A549 (cell line): ENCODE measurements at regions not wholly inside any gene's neighbourhood (a gene's known extent, or its start where the extent isn't known, plus 50 kb on each side); places are given as distances from the start of the nearest gene placed in this dataset.

Experiments used
- ATAC-seq, 2 experiments: fragments of 200-7000 bp in 1 of 2; fragments of >200 bp in 1 of 2; cut with Nextera tagmentation in 1 of 2; cut with Tn5 transposase in 1 of 2; 3 replicates each; pipeline versions ENCODE4 v1.8.0 to v1.9.1; 2018 to 2020; ENCODE audit warnings: mild to moderate bottlenecking in 1 of 2, moderate library complexity in 1 of 2
- CTCF ChIA-PET: fragments of 300-600 bp; sonication (Branson Sonifier 250); formaldehyde crosslinking; extraction: SDS; loops from one replicate; lab custom pipeline; 2021; ENCODE audit warnings: antibody characterized with exemption, inconsistent platforms; lab: Yijun Ruan, JAX
- POLR2A ChIA-PET: fragments of 350-600 bp; formaldehyde crosslinking; extraction: SDS; loops from one replicate; lab custom pipeline; 2021; ENCODE audit warnings: antibody characterized with exemption, inconsistent platforms; lab: Yijun Ruan, JAX
- DNase-seq, 2 experiments: peaks; one replicate each; pipeline versions ENCODE4 v3.0.0 to v3.0.0-alpha.2; 2011 to 2016; ENCODE audit warnings: low read depth in 1 of 2, low spot score in 1 of 2
- FAIRE-seq: peaks from 2 replicates; lab custom pipeline; 2011; peaks lifted over from hg19 to GRCh38; lab: Jason Lieb, UNC
- H3K27ac ChIP-seq, 2 experiments: fragments of >200 bp; sonication (Bioruptor Twin); formaldehyde crosslinking; 3 replicates each; pipeline ENCODE4 v1.5.1; 2016 to 2017
- H3K4me1 ChIP-seq: fragments of >200 bp; sonication (Bioruptor Twin); formaldehyde crosslinking; 3 replicates; pipeline ENCODE4 v1.6.1; 2016
- H3K4me2 ChIP-seq: fragments of >200 bp; sonication (Bioruptor Twin); formaldehyde crosslinking; 3 replicates; pipeline ENCODE4 v1.6.1; 2016
- H3K4me3 ChIP-seq: fragments of >200 bp; sonication (Bioruptor Twin); formaldehyde crosslinking; 3 replicates; pipeline ENCODE4 v1.5.1; 2016
- H3K9me3 ChIP-seq: fragments of >200 bp; sonication (Bioruptor Twin); formaldehyde crosslinking; 3 replicates; pipeline ENCODE4 v1.6.1; 2016
- BCL3 ChIP-seq: fragments of >200 bp; sonication (Bioruptor Twin); formaldehyde crosslinking; IDR thresholded peaks from 3 replicates; pipeline ENCODE4 v1.6.1; 2016
- CBX8 ChIP-seq: fragments of 200-600 bp; sonication (generic); IDR thresholded peaks from 2 replicates; pipeline ENCODE4 v1.6.1; 2016
- CEBPB ChIP-seq, 2 experiments: fragments of >200 bp in 1 of 2; sonication (Bioruptor Twin) in 1 of 2; formaldehyde crosslinking in 1 of 2; IDR thresholded peaks; 2 replicates each; pipeline ENCODE4 v1.6.1; 2012 to 2016
- CHD2 ChIP-seq: fragments of 150-350 bp; IDR thresholded peaks from 2 replicates; pipeline ENCODE4 v1.6.1; 2014; ENCODE audit warnings: low read length; ENCODE audit not compliant: partially characterized antibody
- E2F6 ChIP-seq: IDR thresholded peaks from 2 replicates; pipeline ENCODE4 v1.6.1; 2012; ENCODE audit warnings: low read depth, borderline replicate concordance
- ESRRA ChIP-seq: fragments of 150-350 bp; IDR thresholded peaks from 2 replicates; pipeline ENCODE4 v1.6.1; 2014; ENCODE audit warnings: mild to moderate bottlenecking, low read length, borderline replicate concordance
- FOSL2 ChIP-seq, 2 experiments: fragments of 450-650 bp in 1 of 2; fragments of >200 bp in 1 of 2; sonication (Bioruptor Twin) in 1 of 2; formaldehyde crosslinking; IDR thresholded peaks; 2 replicates each; pipeline versions ENCODE4 v1.5.0 to v1.6.1; 2016 to 2020; ENCODE audit warnings: mild to moderate bottlenecking in 1 of 2, moderate library complexity in 1 of 2
- FOXS1 ChIP-seq: fragments of 250-450 bp; sonication (Bioruptor Pico); IDR thresholded peaks from 2 replicates; pipeline ENCODE4 v1.5.0; 2020; ENCODE audit warnings: mild to moderate bottlenecking, moderate library complexity
- HEYL ChIP-seq: fragments of 250-450 bp; sonication (Bioruptor Pico); IDR thresholded peaks from 2 replicates; pipeline ENCODE4 v1.8.0; 2021; ENCODE audit warnings: mild to moderate bottlenecking, moderate library complexity
- JUN ChIP-seq, 2 experiments: fragments of >200 bp; sonication (Bioruptor Twin); formaldehyde crosslinking; IDR thresholded peaks; 2 replicates in 1 of 2; 3 replicates in 1 of 2; pipeline ENCODE4 v1.6.1; 2016 to 2017
- JUNB ChIP-seq: fragments of >200 bp; sonication (Bioruptor Twin); formaldehyde crosslinking; IDR thresholded peaks from 2 replicates; pipeline ENCODE4 v1.6.1; 2016
- MAFK ChIP-seq: fragments of 450-650 bp; IDR thresholded peaks from 2 replicates; pipeline ENCODE4 v1.6.1; 2014; ENCODE audit not compliant: partially characterized antibody
- NFE2L2 ChIP-seq: fragments of 150-350 bp; conservative IDR thresholded peaks from 2 replicates; pipeline ENCODE4 v1.6.1; 2014; ENCODE audit warnings: low read length
- NR3C1 ChIP-seq: fragments of >200 bp; sonication (Bioruptor Twin); formaldehyde crosslinking; IDR thresholded peaks from 3 replicates; pipeline ENCODE4 v1.6.1; 2017
- PBX3 ChIP-seq: IDR thresholded peaks from 2 replicates; pipeline ENCODE4 v1.6.1; 2012
- POLR2A ChIP-seq: IDR thresholded peaks from 2 replicates; pipeline ENCODE4 v1.6.1; 2012; ENCODE audit warnings: mild to moderate bottlenecking, low read length
- RAD21 ChIP-seq, 2 experiments: fragments of >200 bp in 1 of 2; sonication (Bioruptor Twin) in 1 of 2; formaldehyde crosslinking in 1 of 2; IDR thresholded peaks in 1 of 2; conservative IDR thresholded peaks in 1 of 2; 2 replicates in 1 of 2; 3 replicates in 1 of 2; pipeline ENCODE4 v1.6.1; 2012 to 2018; ENCODE audit warnings: inconsistent platforms in 1 of 2
- RFX5 ChIP-seq: fragments of 450-650 bp; IDR thresholded peaks from 2 replicates; pipeline ENCODE4 v1.7.1; 2014; ENCODE audit warnings: antibody characterized with exemption, mild to moderate bottlenecking, moderate library complexity
- TP53 ChIP-seq: fragments of 250-450 bp; sonication (Bioruptor Pico); IDR thresholded peaks from 2 replicates; pipeline ENCODE4 v1.5.0; 2021; ENCODE audit warnings: mild to moderate bottlenecking, moderate library complexity
- ZC3H11A ChIP-seq: fragments of 450-650 bp; IDR thresholded peaks from 2 replicates; pipeline ENCODE4 v1.6.1; 2014; ENCODE audit warnings: antibody characterized with exemption, mild to moderate bottlenecking
- ZNF302 ChIP-seq: fragments of 250-450 bp; sonication (Bioruptor Pico); IDR thresholded peaks from 2 replicates; pipeline ENCODE4 v1.9.0; 2021; ENCODE audit warnings: inconsistent platforms, mild to moderate bottlenecking, moderate library complexity
- ZSCAN20 ChIP-seq: fragments of 250-450 bp; sonication (Bioruptor Pico); IDR thresholded peaks from 2 replicates; pipeline ENCODE4 v1.8.0; 2022; ENCODE audit warnings: mild to moderate bottlenecking, moderate library complexity
- WGBS: methylation state at CpG from one replicate; pipeline ENCODE4 v1.1.6; 2017; ENCODE audit errors: missing lambda C conversion rate; 5-methylcytosine and 5-hydroxymethylcytosine counted together

GRCh38 chr12:25652371-25652770 is 99.3 kb upstream of the LMNTD1 start:
- Histone ChIP-seq H3K9me3 (no peaks in the 10 kb centered on the region), H3K27ac (no peak overlapping the region), H3K4me1 (peaks cover 3% of the 10 kb centered on the region; the same call in 1 of the 3 replicates), H3K4me2 (no peak overlapping the region), H3K4me3 (no peak overlapping the region)
- CTCF ChIA-PET = no interaction called here
- no peak for DNase-seq
- FAIRE-seq = no peak
- ATAC-seq = no peak
- WGBS = 22% methylated on average over 2 of the region's 2 CpGs
- POLR2A ChIA-PET = no interaction called here
- TF ChIP-seq ZSCAN20 (no peak), NR3C1 (no peak), PBX3 (no peak), CHD2 (no peak), BCL3 (no peak)

- Histone ChIP-seq H3K4me3 (no peak overlapping the region), H3K4me2 (no peak overlapping the region), H3K9me3 (no peaks in the 10 kb centered on the region), H3K4me1 (peaks cover 3% of the 10 kb centered on the region; the same call in 1 of the 3 replicates), H3K27ac (no peak overlapping the region)
- FAIRE-seq = no peak
- WGBS = 58% methylated on average over 8 of the region's 8 CpGs
- ChIA-PET CTCF (no interaction called here), POLR2A (no interaction called here)
- DNase-seq = no peak
- TF ChIP-seq FOXS1 (CRISPR knock-in tag) (no peak), CEBPB (IDR thresholded peaks at IDR 0.05) (no peak), JUNB (no peak), NR3C1 (no peak), E2F6 (no peak), POLR2A (no peak), CBX8 (no peak), TP53 (CRISPR knock-in tag) (no peak), RFX5 (no peak), ESRRA (no peak), ZNF302 (CRISPR knock-in tag) (no peak), FOSL2 (IDR thresholded peaks at IDR 0.05) (no peak), FOSL2 (CRISPR knock-in tag; IDR thresholded peaks at IDR 0.05) (no peak), HEYL (CRISPR knock-in tag) (no peak), MAFK (no peak), JUN (IDR thresholded peaks at IDR 0.05) (no peak), PBX3 (no peak), RAD21 (conservative IDR thresholded peaks at IDR 0.05 in 1 of 2, IDR thresholded peaks at IDR 0.05 in 1 of 2) (no peak), NFE2L2 (no peak)
- no peak for ATAC-seq
These were observed 100.5 kb upstream of the LMNTD1 start for GRCh38 chr12:25653487-25654175.

- Histone ChIP-seq H3K4me3 (no peak overlapping the region), H3K4me1 (no peaks in the 10 kb centered on the region), H3K4me2 (no peak overlapping the region), H3K27ac (no peak overlapping the region), H3K9me3 (no peaks in the 10 kb centered on the region)
- TF ChIP-seq BCL3 = no peak
- no peak for TF ChIP-seq ZC3H11A
- no peak for DNase-seq
- no peak for ATAC-seq
- CTCF ChIA-PET = no interaction called here
- no peak for FAIRE-seq
- POLR2A ChIA-PET = no interaction called here
- 62% methylated on average over 5 of the region's 5 CpGs for WGBS
These were observed 102.6 kb upstream of the LMNTD1 start for GRCh38 chr12:25655702-25656101.
